ENCODE measurements at regions not wholly inside any gene's neighbourhood (a gene's known extent, or its start where the extent isn't known, plus 50 kb on each side); places are given as distances from the start of the nearest gene placed in this dataset.
A peak's percentile ranks its signal among the peaks of the same experiment; 100 is the strongest.

DNA sequence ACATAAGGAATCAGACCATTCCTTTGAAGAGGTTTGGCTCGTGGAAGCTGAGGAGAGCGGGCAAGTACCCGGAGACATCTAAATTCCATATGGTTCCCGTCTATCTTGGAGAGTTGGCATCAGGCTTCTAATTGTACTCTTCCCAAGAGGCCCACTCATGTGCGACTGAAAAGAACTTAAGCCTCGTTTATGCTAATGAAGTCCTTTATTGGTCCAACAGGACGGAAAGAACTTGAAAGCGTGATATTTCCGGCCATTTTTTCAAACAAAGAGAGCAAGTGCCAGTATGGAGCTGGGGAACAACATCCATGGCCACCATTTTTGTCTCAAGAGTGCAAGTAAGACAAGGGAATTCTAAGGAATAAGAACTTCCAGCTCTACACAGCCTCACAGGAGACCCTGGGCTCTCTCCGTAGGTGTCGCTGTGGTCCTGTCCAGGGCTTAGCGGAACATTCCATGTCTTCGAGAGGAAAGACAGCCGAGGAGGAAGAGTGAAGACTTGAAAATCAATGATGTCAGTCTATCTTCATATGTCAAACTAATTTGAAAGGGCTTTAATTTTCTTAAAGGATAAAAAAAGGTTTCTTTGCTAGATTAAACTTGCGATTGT, 566.0 kb upstream of the PSMD7 start:
- TF ChIP-seq, protein P1, sequence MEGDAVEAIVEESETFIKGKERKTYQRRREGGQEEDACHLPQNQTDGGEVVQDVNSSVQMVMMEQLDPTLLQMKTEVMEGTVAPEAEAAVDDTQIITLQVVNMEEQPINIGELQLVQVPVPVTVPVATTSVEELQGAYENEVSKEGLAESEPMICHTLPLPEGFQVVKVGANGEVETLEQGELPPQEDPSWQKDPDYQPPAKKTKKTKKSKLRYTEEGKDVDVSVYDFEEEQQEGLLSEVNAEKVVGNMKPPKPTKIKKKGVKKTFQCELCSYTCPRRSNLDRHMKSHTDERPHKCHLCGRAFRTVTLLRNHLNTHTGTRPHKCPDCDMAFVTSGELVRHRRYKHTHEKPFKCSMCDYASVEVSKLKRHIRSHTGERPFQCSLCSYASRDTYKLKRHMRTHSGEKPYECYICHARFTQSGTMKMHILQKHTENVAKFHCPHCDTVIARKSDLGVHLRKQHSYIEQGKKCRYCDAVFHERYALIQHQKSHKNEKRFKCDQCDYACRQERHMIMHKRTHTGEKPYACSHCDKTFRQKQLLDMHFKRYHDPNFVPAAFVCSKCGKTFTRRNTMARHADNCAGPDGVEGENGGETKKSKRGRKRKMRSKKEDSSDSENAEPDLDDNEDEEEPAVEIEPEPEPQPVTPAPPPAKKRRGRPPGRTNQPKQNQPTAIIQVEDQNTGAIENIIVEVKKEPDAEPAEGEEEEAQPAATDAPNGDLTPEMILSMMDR (conservative IDR thresholded peaks at IDR 0.05) = peak; percentile 63
- no peak for TF ChIP-seq ZFX (IDR thresholded peaks at IDR 0.05)
- H3K27ac ChIP-seq = no peak overlapping the region

DNA sequence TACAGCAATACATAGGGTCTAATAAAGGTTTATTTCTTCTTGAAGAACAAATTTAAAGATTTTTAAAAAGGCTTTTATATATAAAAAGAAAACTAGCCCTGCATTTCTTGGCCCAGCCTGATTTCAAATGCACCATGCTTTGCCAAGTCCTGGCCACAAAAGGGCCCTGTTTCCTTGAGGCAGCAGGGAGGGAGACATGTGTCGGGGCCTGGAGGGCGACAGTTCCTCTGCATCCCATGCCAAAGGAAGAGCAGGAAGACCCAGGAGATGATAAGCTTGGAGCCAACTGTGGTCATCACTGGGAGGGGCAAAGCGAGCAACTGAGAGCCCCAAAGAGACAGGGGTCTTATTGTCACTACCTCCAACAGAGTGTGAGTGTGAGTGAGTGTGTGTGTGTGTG, 571.5 kb upstream of the PSMD7 start:
- H3K27ac ChIP-seq = no peak overlapping the region
- TF ChIP-seq, protein P1 (conservative IDR thresholded peaks at IDR 0.05) = no peak
- TF ChIP-seq ZFX (IDR thresholded peaks at IDR 0.05) = no peak

- TF ChIP-seq, protein P1 (conservative IDR thresholded peaks at IDR 0.05) = no peak
- TF ChIP-seq ZFX (IDR thresholded peaks at IDR 0.05) = no peak
- no peak overlapping the region for H3K27ac ChIP-seq
Observed at GRCh38 chr16:73724503-73724902, 572.1 kb upstream of the PSMD7 start.

DNA sequence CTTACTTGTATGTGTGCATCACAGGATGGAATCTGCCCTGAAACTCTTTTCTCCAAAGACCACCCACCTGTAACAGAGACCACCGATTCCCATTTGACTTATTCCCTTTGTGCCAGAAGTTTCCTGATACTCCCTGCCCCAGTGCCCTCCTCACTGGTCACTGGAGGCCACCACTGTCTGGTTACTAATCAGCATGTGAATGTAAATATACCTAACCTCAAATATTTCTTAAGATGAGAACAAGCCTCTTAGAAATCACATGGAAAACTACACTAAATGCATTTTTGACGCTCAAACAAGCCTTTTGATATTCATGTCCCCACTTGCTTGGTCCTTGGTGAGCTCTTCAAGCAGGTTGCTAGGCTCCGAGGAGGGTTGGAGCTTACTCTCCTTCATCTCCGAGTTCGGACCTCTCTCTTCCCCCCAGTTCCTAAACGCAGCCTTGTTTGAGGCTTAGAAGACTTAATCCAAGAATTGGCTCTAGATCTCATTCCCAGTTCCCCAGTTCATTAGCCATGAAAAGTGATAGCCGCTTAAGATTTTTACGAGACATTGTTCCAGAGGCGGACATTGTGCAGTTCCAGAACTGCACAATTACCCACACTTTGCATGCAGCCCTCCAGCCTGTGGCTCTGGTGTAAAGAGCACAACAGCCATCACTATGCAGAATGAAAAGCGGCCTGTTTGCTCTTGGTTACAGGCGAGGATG, 579.2 kb upstream of the PSMD7 start:
- no peak overlapping the region for H3K27ac ChIP-seq
- TF ChIP-seq, protein P1 (conservative IDR thresholded peaks at IDR 0.05) = no peak
- TF ChIP-seq ZFX (IDR thresholded peaks at IDR 0.05) = no peak

DNA sequence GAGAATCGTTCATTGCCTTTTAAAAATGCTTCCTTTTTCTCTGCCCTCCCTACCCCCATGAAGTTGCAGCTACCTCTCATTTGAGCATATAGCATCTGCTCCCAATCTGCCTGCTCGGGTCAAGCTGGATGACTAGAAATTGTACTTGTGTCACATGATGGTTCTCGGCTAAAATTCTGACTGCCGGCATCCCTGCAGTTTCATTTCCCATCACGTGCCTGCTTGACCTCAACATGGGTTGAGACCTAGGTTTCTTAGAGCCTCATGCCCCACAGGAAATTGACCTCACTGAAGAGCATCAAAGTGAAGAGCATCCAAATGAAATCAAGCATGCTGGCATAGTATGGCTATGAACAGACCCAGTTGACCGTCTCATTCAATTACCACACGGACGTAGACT, 581.6 kb upstream of the PSMD7 start:
- no peak overlapping the region for H3K27ac ChIP-seq
- TF ChIP-seq ZFX (IDR thresholded peaks at IDR 0.05) = no peak
- TF ChIP-seq, protein P1 (conservative IDR thresholded peaks at IDR 0.05) = no peak

- no peak overlapping the region for H3K27ac ChIP-seq
- TF ChIP-seq, protein P1 (conservative IDR thresholded peaks at IDR 0.05) = peak; percentile 74
- no peak for TF ChIP-seq ZFX (IDR thresholded peaks at IDR 0.05)
Observed at GRCh38 chr16:73713778-73714495, 582.7 kb upstream of the PSMD7 start.

DNA sequence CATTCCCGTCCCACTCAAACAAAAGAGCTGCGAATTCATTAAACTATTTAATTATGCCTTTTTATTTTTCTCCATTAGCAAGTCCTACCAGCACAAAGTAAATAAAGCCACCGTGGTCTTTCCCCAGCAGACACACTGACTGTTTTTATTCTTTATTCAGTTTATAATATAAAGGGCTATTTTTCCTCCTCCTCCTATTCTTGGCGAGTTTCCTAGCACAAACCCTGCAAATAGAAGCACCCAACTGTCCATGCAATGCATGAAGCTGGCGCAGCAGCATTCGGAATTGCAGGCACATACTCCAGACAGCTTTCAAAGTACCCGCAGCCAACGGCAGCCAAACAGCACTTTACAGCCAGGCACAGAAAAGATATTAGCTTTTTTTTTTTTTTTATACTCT, 583.4 kb upstream of the PSMD7 start:
- TF ChIP-seq, protein P1 (conservative IDR thresholded peaks at IDR 0.05) = no peak
- TF ChIP-seq ZFX (IDR thresholded peaks at IDR 0.05) = no peak
- no peak overlapping the region for H3K27ac ChIP-seq

Measured in C4-2B (cell line).